ENCODE measurements at regions not wholly inside any gene's neighbourhood (a gene's known extent, or its start where the extent isn't known, plus 50 kb on each side); places are given as distances from the start of the nearest gene placed in this dataset.

DNA sequence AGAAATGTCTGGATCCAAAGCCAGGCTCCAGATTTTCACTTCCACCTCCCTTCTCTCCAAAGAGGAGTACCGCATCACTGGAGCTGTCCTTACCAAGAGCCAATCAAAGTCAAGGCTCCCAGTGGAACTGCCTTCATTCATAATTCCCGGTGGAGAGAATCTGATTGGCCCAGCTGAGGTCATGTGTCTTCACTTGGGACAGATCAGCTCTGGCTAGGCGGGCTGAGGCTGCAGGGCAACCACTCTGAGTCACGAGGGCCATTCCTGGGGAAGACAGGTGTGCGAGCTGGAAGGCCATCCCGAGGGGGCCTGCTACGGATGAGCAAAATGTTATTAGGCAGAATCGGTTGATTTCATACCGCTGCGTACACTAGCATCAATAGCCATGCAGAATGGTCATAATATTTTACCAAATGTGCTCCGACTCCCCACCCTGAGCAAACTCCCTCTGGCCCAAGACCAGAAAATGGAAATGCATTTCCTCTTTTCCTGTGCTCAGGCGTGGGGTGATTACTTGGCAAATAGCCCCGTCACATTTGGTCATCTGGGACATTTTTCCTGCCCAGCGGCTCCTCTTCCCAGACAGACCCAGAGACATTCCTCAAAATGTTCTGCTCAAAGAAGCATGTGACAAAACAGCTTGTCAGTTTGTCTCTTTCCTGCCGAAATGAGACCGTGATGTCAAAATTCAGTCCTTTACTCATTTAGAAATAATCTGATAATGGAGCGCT, 111.1 kb downstream of the AIPL1 start:
- no peak for DNase-seq

DNA sequence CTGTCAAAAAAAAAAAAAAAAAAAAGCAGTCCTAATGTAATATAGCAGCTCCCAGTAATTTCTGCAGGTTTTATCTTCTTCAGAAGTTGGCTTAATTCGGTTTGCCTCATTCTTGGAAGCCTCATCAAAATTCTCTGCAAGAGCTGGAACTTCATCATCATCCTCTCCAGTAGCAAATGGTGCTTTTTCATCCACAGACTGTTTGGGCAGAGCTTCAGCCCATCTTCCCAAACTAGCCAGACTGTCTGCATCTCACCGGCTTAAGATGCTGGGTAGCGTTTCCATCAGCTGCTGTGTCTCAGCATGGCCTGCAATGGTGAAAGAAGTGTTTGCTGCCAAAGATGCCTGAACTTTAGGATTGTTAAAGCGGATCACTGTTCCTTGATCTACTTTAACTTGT, 112.6 kb downstream of the AIPL1 start:
- TF ChIP-seq, protein P1, sequence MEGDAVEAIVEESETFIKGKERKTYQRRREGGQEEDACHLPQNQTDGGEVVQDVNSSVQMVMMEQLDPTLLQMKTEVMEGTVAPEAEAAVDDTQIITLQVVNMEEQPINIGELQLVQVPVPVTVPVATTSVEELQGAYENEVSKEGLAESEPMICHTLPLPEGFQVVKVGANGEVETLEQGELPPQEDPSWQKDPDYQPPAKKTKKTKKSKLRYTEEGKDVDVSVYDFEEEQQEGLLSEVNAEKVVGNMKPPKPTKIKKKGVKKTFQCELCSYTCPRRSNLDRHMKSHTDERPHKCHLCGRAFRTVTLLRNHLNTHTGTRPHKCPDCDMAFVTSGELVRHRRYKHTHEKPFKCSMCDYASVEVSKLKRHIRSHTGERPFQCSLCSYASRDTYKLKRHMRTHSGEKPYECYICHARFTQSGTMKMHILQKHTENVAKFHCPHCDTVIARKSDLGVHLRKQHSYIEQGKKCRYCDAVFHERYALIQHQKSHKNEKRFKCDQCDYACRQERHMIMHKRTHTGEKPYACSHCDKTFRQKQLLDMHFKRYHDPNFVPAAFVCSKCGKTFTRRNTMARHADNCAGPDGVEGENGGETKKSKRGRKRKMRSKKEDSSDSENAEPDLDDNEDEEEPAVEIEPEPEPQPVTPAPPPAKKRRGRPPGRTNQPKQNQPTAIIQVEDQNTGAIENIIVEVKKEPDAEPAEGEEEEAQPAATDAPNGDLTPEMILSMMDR (IDR thresholded peaks at IDR 0.05; ENCODE audit: low read depth, low read length), result no peak
- no peaks in the 10 kb centered on the region for H3K27me3 ChIP-seq (ENCODE audit: insufficient read depth, low read depth, severe bottlenecking)
- no peak for DNase-seq
- H3K9me3 ChIP-seq (ENCODE audit: severe bottlenecking), result no peaks in the 10 kb centered on the region
- no peak overlapping the region for H3K27ac ChIP-seq
- no peak overlapping the region for H3K4me3 ChIP-seq (ENCODE audit: low read depth, low read length)
- no peaks in the 10 kb centered on the region for H3K36me3 ChIP-seq

More for the DNA sequence above, 111.1 kb downstream of the AIPL1 start:
- H3K27ac ChIP-seq, result no peak overlapping the region
- H3K4me3 ChIP-seq (ENCODE audit: low read depth, low read length), result no peak overlapping the region
- no peaks in the 10 kb centered on the region for H3K9me3 ChIP-seq (ENCODE audit: severe bottlenecking)
- H3K27me3 ChIP-seq (ENCODE audit: insufficient read depth, low read depth, severe bottlenecking), result no peaks in the 10 kb centered on the region
- H3K36me3 ChIP-seq, result no peaks in the 10 kb centered on the region
- TF ChIP-seq, protein P1 (IDR thresholded peaks at IDR 0.05; ENCODE audit: low read depth, low read length), result no peak

DNA sequence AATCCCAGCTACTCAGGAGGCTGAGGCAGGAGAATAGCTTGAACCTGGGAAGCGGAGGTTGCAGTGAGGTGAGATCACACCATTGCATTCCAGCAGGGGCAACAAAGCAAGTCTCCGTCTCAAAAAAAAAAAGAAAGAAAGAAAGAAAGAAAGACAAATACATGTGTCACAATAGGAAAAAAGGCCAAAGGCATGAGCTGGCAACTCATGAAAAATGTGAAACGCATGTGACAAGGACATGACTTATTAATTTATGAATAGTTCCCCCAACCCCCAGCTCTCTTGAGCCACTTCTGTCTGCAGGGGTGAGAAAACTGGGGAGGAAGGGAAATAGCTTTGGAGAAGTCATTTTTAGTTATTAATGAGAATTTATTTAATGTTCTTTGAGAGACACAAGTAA, 120.6 kb downstream of the AIPL1 start:
- TF ChIP-seq, protein P1 (IDR thresholded peaks at IDR 0.05; ENCODE audit: low read depth, low read length), result no peak
- no peak for DNase-seq

DNA sequence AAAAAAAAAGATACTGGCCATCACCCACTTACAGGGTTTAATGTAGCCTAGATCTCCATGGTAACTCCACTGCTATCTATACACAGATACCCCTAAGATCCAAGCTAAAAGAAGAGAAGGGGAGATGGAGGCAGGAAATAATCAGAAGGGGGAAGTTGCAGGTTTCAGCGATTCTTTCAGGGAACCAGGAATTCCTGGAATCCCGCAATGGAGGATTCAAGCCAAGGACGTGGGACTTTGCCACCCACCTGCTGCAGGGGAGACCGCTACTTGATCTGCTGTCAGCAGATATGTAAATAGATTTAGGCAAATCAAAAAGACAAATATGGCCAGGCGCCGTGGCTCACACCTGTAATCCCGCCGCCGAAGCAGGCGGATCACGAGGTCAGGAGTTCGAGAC, 121.1 kb downstream of the AIPL1 start:
- H3K9me3 ChIP-seq (ENCODE audit: severe bottlenecking), result no peaks in the 10 kb centered on the region
- no peaks in the 10 kb centered on the region for H3K36me3 ChIP-seq
- DNase-seq, result no peak
- H3K27ac ChIP-seq, result no peak overlapping the region
- TF ChIP-seq, protein P1 (IDR thresholded peaks at IDR 0.05; ENCODE audit: low read depth, low read length), result no peak
- H3K27me3 ChIP-seq (ENCODE audit: insufficient read depth, low read depth, severe bottlenecking), result no peaks in the 10 kb centered on the region
- H3K4me3 ChIP-seq (ENCODE audit: low read depth, low read length), result no peak overlapping the region

More for the DNA sequence above, 120.6 kb downstream of the AIPL1 start:
- no peak overlapping the region for H3K4me3 ChIP-seq (ENCODE audit: low read depth, low read length)
- no peaks in the 10 kb centered on the region for H3K27me3 ChIP-seq (ENCODE audit: insufficient read depth, low read depth, severe bottlenecking)
- H3K36me3 ChIP-seq, result no peaks in the 10 kb centered on the region
- no peak overlapping the region for H3K27ac ChIP-seq
- H3K9me3 ChIP-seq (ENCODE audit: severe bottlenecking), result no peaks in the 10 kb centered on the region

DNA sequence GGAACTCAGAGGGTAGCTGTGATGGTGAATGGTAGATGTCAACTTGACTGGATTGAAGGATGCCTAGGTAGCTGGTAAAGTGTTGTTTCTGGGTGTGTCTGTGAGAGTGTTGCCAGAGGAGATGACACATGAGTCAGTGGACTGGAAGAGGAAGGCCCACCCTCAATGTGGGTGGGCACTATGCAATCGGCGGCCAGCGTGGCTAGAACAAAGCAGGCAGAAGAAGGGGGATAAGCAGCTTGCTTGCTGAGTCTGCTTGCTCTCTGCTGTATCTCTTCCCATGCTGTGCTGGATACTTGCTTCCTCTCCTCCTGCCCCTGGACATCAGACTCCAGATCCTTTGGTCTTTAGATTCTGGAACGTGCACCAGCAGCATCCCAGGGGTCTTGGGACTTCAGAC, 128.1 kb downstream of the AIPL1 start:
- Histone ChIP-seq H3K4me3 (ENCODE audit: low read depth, low read length) (no peak overlapping the region), H3K36me3 (no peaks in the 10 kb centered on the region), H3K27me3 (ENCODE audit: insufficient read depth, low read depth, severe bottlenecking) (no peaks in the 10 kb centered on the region), H3K9me3 (ENCODE audit: severe bottlenecking) (no peaks in the 10 kb centered on the region), H3K27ac (no peak overlapping the region)
- no peak for DNase-seq
- TF ChIP-seq, protein P1 (IDR thresholded peaks at IDR 0.05; ENCODE audit: low read depth, low read length), result no peak
